WTC11 (cell line): ENCODE measurements at regions not wholly inside any gene's neighbourhood (a gene's known extent, or its start where the extent isn't known, plus 50 kb on each side); places are given as distances from the start of the nearest gene placed in this dataset.

Experiments
- ATF1 ChIP-seq: sonication (generic); formaldehyde crosslinking; IDR thresholded peaks from 2 replicates; pipeline ENCODE4 v1.8.1; 2023; ENCODE audit warnings: mild to moderate bottlenecking, moderate library complexity, missing genetic modification reagents
- TF ChIP-seq, protein P1 (sequence below): sonication (generic); formaldehyde crosslinking; IDR thresholded peaks from 2 replicates; pipeline ENCODE4 v1.8.1; 2022; ENCODE audit warnings: low read depth, missing genetic modification reagents, borderline replicate concordance

DNA sequence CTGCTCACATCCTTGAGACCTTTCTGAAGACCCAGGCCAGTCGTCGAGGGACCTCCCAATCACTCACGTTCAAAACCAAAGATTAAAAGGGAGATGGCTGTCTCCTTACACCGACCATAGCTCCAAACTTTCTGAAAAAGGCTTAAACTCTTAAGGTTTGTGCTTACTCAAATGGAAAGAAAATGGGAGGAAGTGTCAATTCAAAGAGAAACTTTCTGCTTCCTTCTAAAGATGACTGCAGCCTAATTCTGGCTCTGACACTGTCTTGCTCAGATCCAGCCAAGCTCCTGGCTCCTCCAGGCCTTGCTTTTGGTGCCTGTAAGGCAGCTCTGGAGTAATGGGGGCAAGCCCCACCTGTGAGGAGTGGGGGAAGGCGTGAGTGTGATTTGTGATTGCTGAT lies 54.9 kb upstream of the WSB1 start:
- TF ChIP-seq ATF1 (CRISPR knock-in tag), result no peak
- TF ChIP-seq, protein P1, sequence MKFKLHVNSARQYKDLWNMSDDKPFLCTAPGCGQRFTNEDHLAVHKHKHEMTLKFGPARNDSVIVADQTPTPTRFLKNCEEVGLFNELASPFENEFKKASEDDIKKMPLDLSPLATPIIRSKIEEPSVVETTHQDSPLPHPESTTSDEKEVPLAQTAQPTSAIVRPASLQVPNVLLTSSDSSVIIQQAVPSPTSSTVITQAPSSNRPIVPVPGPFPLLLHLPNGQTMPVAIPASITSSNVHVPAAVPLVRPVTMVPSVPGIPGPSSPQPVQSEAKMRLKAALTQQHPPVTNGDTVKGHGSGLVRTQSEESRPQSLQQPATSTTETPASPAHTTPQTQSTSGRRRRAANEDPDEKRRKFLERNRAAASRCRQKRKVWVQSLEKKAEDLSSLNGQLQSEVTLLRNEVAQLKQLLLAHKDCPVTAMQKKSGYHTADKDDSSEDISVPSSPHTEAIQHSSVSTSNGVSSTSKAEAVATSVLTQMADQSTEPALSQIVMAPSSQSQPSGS (CRISPR knock-in tag), result no peak
